Pancreas (tissue), 10 donors: ENCODE measurements at regions not wholly inside any gene's neighbourhood (a gene's known extent, or its start where the extent isn't known, plus 50 kb on each side); places are given as distances from the start of the nearest gene placed in this dataset.

Experiments
- ATAC-seq, 4 donors: fragments of 200-7000 bp; cut with Tn5 transposase; one replicate each; pipeline versions ENCODE4 v1.8.0 to v1.9.1; 2020; ENCODE audit warnings: mild to moderate bottlenecking in 4 of 4, moderate library complexity in 4 of 4
- DNase-seq, 6 donors: peaks; one replicate each; pipeline ENCODE4 v3.0.0-alpha.2; 2020
- FAIRE-seq: peaks from 2 replicates; lab custom pipeline; 2012; peaks lifted over from hg19 to GRCh38; lab: Jason Lieb, UNC
- H3K27ac ChIP-seq, 4 donors: fragments of 200-600 bp; sonication (generic); 1 replicate in 3 of 4; 2 replicates in 1 of 4; pipeline versions ENCODE4 v1.5.0 to v1.8.0; 2020
- H3K27me3 ChIP-seq, 4 donors: fragments of 200-600 bp; one replicate each; pipeline ENCODE4 v1.8.0; 2021
- H3K36me3 ChIP-seq, 3 donors: fragments of 200-600 bp; sonication (generic) in 1 of 3; one replicate each; pipeline versions ENCODE4 v1.5.0 to v1.8.0; 2020 to 2021
- H3K4me1 ChIP-seq, 3 donors: fragments of 200-600 bp; one replicate each; pipeline ENCODE4 v1.8.0; 2021
- H3K4me3 ChIP-seq, 4 donors: fragments of 200-600 bp; sonication (generic) in 2 of 4; one replicate each; pipeline versions ENCODE4 v1.5.0 to v1.8.0; 2020 to 2021
- H3K9me3 ChIP-seq, 4 donors: fragments of 200-600 bp; one replicate each; pipeline ENCODE4 v1.8.0; 2021
- CTCF ChIP-seq, 4 donors: fragments of 200-600 bp; sonication (generic) in 3 of 4; IDR thresholded peaks; one replicate each; pipeline versions ENCODE4 v1.5.0 to v1.8.0; 2021; ENCODE audit warnings: antibody characterized with exemption in 4 of 4
- WGBS, 2 donors: extraction: QIAGEN DNeasy Blood & Tissue Kit; methylation state at CpG; one replicate each; pipeline ENCODE4 v1.1.7; 2013; 5-methylcytosine and 5-hydroxymethylcytosine counted together
- intact Hi-C, 3 donors: fragments of 100-400 bp; cut with DNase I; formaldehyde crosslinking; loops; one replicate each; pipeline versions ENCODE4 v1.11.1 to v1.14.2; 2022
- donor health status: healthy with polysubstance abuse.
- donor health status: DM: no; HTN: no; CAD: no; lungs with moderate emphysema.
- donor health status: DM: no; HTN: no; CAD: no.
- donor health status: control.
- donor health status: control.
- donor health status: Bipolar disorder and iron deficiency.
- donor health status: DM: yes; HTN: yes; CAD: no.
- donor health status: DM: no; HTN: no; CAD: no.
- donor health status: DM: no; HTN: no; CAD: no.
- donor health status: DM: yes; HTN: yes; CAD: no.

GRCh38 chr6:122347280-122347679 is 52.2 kb upstream of the HSF2 start:
- no peak overlapping the region for H3K27ac ChIP-seq
- DNase-seq, result no peak
- peaks cover 0 to 2% (median 0%) of the 10 kb centered on the region in 4 donors for H3K27me3 ChIP-seq
- no peak for ATAC-seq
- FAIRE-seq, result no peak
- no peaks in the 10 kb centered on the region for H3K4me1 ChIP-seq
- WGBS, 2 donors, result 22 to 26% methylated on average over 2 of the region's 2 CpGs
- no peaks in the 10 kb centered on the region for H3K9me3 ChIP-seq
- H3K4me3 ChIP-seq, result no peak overlapping the region
- no peaks in the 10 kb centered on the region for H3K36me3 ChIP-seq
- intact Hi-C loops, result no loop called here
- TF ChIP-seq CTCF (IDR thresholded peaks at IDR 0.05), result no peak

GRCh38 chr6:122347751-122348150 is 51.7 kb upstream of the HSF2 start:
- Histone ChIP-seq H3K27me3 (no peaks in the 10 kb centered on the region), H3K27ac (no peak overlapping the region), H3K36me3 (no peaks in the 10 kb centered on the region), H3K4me1 (no peaks in the 10 kb centered on the region), H3K9me3 (no peaks in the 10 kb centered on the region), H3K4me3 (no peak overlapping the region)
- intact Hi-C loops, result no loop called here
- ATAC-seq (no peak), FAIRE-seq (no peak), DNase-seq (no peak)
- TF ChIP-seq CTCF (IDR thresholded peaks at IDR 0.05), result no peak
- WGBS, 2 donors, result 69 to 78% methylated on average over 4 of the region's 4 CpGs
